HG02610 (cell line): ENCODE measurements at regions not wholly inside any gene's neighbourhood (a gene's known extent, or its start where the extent isn't known, plus 50 kb on each side); places are given as distances from the start of the nearest gene placed in this dataset.
A peak's percentile ranks its signal among the peaks of the same experiment; 100 is the strongest.
"Not testable (repeated sequence)": the region's sequence is repeated elsewhere in the genome, so short reads cannot be mapped to it uniquely, and the experiment has no call there.

ENCODE experiments used
- ATAC-seq: cut with Tn5 transposase; IDR thresholded peaks from one replicate; pipeline ENCODE4 v1.9.1; 2021; ENCODE audit warnings: mild to moderate bottlenecking, moderate library complexity; ENCODE audit not compliant: unreplicated experiment

DNA sequence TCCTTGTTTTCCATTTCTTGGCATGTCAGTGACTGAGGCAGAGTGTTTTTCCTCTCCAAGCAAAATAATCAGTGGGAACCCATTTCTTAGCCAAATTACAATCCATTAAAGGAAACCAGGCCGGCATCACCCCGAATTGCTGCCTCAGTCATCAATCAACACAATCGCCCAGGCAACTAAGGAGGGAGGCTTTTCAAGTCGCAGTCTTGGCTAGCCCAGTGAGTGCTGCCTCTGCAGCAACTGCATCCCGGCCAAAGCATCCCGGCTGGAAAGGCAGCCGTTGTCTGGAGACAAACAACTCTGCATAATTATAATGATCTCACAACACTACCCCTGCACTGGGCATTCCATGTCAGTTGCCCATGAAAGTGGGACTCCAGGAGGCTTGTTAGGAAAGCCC, 213.5 kb upstream of the PRICKLE2 start:
- no peak for ATAC-seq

DNA sequence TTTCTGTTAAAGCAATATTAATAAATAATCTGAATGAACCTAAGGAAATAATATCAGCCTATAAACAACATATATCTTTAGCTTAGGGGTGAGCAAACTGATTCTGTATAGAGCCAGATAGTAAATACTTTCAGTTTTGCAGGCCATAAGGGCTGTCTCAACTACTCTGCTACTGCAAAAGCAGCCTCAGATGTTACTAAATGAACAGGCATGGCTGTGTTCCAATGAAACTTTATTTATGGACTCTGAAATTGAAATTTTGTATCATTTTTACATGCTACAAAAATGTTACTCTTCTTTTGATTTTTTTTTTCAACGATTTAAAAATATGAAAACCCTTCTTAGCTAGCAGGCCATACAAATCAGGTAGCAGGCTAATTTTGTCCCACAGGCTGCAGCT, 212.8 kb upstream of the PRICKLE2 start:
- no peak for ATAC-seq

DNA sequence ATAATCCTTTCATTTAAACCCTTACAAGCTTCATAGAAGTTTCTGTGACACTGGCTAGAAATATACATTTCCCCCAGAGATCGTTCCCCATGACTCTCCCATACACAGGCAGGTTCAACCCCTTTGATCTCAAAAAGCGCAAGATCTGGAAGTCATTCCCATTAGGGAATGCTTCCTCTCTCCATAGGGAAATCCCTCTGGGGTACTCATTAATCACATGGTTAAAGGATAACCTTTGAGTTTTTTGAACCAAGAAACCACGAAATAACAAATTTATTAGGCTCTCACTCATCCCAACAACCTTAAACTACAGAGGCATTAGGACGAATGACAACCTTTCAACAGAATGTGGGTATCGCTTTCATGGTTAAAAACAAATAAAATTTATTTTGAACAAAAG, 211.9 kb upstream of the PRICKLE2 start:
- ATAC-seq, result no peak

DNA sequence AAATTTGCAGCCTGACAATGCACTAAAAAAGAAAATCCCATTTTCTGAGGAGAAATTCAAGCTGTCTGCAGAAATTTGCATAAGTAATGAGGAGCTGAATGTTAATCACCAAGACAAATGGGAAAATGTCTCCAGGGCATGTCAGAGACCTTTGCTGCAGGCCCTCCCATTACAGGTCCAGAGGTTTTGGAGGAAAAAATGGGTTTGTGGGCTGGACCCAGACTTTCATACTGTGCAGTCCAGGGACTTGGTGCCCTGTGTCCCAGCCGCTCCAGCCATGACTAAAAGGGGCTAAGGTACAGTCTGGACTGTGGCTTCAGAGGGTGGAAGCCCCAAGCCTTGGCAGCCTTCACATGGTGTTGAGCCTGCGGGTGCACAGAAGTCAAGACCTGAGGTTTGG, 209.8 kb upstream of the PRICKLE2 start:
- ATAC-seq, result not testable (repeated sequence)

DNA sequence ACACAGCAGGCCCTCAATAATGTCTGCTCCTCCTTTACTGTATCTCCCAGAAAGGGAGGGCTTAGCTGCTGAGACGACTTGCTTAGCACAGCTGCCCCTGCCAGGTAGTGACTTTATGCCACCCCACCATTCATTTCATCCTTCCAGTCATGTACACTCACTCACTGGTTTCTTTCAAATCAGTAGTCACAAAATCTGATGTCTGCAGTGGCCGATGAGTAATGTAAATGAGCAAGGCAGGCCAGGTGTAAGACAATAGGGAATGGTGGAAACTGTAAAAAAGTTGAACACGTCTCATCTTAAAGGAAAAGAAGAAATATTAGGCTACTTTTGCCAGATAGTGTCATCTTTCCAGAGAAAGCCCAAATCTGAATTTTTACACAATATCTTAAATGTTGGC, 207.6 kb upstream of the PRICKLE2 start:
- no peak for ATAC-seq

DNA sequence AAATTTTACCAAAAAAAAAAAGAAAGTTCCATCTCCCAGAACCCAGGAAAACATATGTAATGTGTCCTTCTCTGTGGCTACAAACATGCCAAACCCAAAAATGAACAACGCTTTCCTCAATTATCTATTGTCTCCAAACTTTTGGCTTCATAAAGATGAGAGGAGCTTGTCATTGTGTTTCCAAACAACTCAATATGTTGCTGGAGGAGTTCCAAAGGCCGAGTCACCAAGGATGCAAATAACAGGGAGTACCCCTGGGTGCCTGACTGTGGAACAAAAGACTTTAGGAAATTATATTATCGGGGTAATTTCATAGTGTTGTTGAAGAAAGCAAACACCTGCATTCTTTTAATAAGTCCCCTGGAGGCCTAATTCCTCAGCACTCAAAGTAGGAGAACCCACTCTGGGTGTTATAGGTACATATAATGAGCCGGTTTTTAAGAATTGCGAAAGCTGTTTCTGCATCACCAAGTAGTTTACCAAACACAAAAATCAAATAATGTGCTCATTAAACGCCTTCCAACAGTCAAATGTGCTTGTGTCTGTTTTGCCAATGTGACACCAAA, 206.3 kb upstream of the PRICKLE2 start:
- ATAC-seq, result no peak

DNA sequence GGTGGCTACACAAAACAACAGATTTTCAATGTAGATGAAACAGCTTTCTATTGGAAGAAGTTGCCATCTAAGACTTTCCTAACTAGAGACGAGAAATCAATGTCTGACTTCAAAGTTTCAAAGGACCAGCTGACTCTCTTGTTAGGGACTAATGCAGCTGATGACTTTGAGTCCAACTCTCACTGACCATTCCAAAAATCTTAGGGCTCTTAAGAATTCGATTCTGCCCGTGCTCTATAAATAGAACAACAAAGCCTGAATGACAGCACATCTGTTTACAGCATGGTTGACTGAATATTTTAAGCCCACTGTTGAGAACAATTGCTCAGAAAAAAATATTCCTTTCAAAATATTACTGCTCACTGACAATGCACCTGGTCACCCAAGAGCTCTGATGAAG, 202.4 kb upstream of the PRICKLE2 start:
- ATAC-seq, result no peak

DNA sequence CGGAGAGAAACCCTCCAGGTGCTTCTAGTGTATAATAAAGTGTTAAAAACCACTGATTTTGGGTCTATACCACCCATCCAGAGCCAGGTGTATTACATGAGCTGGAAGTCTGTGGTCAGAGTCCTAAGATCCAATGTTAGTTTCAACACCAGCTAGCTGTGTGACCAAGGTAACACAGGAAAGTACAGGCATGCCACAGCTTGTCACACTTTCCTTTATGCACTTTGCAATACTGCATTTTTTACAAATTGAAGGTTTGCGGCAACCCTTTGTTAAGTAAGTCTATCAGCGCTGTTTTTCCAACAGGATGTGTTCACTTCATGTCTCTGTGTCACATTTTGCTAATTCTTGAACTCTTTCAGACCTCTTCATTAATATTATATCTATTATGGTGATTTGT, 201.3 kb upstream of the PRICKLE2 start:
- ATAC-seq, result no peak

DNA sequence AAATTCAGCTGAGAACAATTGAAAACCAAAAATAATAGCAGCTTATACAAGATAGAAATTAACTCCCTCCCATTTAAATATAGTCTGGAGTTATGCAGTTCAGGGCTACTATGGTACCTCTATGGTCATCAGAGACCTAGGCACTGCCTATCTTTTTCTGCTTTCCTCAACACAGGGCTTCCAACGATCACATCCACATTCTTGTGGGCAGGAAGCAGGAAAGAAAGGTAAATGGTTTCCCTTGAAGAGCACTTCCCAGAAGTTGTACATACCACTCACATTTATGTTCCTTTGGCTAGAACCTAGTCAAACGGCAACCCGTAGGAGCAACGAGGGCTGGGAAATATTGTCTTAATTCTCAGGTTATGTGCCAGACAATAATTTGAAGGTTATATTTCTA, 197.7 kb upstream of the PRICKLE2 start:
- no peak for ATAC-seq

DNA sequence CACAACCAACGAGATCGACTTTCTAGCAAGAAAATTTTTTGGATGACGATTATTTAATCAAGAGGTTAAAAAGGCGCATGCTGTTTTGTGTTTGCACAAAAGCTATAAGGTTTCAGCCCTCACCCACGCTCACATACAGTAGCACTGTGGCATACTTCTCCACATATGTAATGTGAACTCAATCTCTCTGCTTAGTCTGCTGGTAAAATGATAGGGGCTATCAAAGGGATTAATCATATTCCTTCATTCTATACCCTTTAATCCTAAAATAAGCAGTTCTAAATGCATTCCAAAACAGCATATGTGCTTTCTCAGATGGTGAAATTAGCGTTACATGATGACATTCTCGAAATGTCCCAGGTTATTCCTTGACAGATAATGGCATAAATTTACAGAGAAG, 196.9 kb upstream of the PRICKLE2 start:
- no peak for ATAC-seq

DNA sequence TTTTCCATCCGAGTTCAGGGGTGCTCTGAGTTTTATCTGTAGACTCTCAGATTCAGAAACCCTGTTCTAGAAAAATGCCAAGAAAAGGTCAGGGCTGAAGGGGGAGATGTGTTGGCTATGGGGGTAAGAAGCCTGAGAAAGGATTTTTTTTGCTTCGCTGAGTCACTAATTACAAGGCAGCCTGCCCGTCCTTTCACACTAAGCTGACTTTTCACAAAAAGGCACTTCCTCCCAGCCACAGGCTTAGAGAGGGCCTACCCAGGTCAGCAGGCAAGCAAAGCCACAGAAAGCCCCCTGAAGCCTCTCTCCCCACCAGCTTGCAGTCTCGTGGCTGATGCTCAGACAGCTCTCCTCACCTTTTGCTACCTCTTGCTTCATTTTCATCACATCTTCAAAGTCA, 192.6 kb upstream of the PRICKLE2 start:
- peak; percentile 64 for ATAC-seq

DNA sequence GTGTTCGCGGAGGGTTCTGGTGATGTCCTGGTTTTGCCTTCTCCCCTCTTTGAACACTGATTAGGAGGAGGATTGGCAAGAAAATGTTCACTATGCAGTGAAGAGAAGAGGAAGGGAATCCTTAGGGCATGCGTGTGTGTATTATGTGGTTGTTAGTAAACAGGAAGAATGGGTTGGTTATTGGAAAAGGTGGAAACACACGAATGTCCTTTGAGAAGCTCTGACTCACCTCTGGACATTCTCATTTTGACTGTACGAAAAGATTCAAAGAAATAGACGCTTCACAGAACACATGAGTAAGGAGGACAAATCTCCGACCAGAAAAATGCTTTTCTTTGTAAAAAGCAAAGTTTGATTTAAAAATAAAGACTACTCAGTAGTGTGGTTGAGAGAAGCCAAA, 188.8 kb upstream of the PRICKLE2 start:
- no peak for ATAC-seq

DNA sequence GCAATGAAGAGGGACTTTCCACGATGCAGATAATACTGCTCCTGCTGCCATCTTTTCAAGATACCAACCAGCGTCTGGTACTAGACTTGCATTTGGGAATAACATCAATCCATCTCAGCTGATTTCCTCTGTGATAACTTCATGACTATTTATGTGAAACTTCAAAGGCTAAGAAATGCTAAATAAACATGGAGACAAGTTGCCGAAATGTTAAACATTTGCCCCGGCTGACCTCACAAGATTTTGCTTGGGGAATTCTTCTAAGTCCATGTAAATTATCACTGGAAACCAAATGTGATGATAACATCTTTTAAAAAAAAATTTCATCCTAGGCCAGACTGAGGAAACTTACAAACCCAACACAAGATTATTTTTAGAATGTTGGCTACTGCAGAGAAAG, 185.8 kb upstream of the PRICKLE2 start:
- no peak for ATAC-seq

DNA sequence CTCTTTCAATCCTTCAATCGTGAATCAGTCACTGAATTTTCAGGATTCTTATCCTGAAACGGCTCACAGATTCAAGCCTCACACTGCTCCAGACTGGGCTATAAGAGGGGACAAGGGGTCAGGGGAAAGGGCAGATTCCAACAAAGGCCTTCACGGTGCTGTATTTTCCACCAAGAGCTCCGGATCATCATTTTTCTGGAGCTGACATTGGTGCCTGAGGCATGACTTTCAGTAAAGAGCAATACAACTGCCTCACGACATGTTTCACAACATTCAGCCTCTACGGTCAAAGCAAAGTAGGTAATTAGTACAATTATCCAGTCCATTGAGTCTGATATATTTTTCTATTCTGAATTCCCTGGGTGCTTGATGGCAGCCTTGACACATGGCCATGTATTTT, 185.0 kb upstream of the PRICKLE2 start:
- no peak for ATAC-seq

DNA sequence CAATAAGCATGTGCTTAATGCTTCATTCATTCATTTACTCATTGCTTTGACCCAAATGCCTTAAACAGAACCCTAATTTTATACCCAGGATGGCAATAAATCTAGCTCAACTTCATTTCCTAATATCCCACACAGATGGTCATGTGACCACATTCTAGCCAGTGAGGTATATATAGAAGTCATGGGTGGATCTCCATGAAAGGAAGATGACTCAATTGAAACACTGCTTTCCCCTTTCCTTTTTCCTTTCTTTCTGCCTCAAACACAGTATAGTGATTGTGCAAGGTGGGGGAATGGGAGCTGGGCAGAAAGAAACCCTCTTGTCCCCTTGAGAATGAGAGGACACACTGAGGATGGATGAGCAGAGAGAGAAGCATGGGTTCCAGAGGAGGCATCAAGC, 183.5 kb upstream of the PRICKLE2 start:
- no peak for ATAC-seq

DNA sequence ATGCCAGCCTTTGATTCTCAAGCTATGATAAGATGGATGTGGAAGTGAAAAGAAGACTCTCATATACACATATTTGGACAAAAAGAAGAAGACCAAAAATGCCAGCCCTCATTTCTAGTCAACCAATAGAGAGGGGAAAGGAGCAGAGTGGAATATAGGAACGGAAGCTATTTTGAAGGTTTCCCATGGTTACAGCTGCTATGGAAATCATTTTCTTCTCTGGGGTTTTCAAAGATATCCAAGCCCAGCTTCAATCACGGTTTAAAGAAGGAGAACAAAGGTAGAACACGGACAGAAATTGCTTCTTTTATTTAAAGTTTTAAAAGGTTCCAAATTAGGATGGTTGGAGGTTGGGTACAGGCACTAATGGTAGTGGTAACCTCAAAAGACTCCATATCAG, 181.0 kb upstream of the PRICKLE2 start:
- no peak for ATAC-seq

DNA sequence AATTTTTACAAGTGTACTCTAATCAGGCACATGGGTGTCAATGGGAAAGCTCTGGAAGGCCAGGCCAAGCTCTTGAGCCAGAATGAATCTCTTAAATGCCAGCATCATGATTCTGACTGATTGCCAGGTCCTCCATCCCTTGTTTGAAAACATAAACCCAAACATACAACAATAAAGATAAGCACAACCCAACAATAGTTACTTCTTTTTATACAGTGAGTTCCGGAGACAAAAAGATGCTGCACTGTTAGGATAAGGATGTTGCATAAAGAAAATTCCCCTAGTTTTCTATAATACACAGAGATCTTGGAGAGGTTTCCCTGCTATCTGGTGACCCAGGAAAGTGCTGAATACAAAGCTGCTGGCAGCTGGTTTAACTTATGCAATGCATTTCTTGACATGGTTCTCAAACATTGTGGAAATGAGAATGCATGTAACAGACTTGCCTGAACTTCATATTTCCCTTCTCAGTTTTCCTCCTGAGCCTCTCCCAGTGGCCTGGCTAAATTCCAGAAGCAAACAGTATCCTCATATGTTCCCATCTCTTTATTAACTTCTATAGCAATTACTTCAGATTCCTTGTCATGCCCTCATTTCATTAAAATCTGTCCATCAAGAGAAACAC, 180.1 kb upstream of the PRICKLE2 start:
- no peak for ATAC-seq

DNA sequence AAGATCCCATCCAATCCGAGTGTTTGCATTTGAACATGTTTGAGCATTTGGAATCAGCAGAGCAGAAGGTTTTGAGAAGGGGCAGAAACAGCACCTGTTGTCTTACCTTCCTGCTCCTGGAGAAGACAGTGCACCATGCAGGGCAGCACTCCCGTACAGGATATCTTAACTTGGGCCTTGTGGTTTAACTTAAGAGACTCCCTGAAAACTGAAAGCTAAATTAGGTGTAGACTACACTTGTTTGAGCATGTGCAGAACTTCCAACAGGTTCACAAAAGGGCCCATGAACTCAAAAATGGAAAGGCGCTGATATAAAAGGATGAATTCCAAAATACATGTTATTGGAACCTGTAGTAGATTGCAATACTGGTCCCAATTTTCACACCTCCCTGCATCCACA, 175.4 kb upstream of the PRICKLE2 start:
- no peak for ATAC-seq

DNA sequence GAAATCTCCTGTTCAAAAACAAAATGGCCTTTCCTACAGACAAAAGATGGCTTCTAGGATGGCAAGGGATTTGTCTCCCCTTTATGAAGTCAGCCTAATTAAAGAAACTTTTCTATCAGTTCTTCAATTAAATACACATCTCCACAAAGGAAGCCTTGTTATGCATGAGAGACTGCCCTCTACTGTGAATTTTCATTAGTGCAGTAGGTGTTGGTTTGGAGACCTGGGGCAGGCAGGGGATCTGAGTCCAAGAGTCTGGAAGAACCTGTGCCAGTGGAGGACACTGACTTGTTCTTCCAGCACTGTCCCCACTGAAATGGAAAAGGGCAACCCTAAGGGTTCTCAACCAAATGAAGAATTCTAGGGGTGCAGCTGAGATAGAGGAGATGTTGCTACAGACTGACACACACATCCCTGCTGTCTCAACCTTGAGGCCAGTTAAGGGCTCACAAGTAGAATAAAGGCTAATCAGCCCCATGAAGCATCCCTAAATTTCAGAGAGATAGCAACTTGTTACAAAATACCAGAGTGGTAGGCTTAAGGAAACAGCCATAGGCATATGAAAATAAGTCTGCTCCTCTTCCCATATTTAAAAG, 174.0 kb upstream of the PRICKLE2 start:
- ATAC-seq, result peak; percentile 58

DNA sequence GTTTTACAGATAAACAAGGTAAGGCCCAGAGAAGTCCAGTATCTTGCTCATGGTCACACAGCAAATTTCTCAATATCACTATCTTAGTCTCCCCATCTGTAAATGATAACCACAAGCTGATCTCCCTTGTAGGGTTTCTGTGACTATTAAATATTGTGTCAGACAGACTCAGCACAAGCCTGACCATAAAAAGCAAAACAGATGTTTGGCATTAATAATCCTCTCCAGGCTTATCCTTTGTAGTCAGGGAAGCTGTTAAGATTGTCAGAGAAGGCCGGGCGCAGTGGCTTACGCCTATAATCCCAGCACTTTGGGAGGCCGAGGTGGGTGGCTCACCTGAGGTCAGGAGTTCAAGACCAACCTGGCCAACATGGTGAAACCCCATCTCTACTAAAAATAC, 173.2 kb upstream of the PRICKLE2 start:
- ATAC-seq, result no peak

DNA sequence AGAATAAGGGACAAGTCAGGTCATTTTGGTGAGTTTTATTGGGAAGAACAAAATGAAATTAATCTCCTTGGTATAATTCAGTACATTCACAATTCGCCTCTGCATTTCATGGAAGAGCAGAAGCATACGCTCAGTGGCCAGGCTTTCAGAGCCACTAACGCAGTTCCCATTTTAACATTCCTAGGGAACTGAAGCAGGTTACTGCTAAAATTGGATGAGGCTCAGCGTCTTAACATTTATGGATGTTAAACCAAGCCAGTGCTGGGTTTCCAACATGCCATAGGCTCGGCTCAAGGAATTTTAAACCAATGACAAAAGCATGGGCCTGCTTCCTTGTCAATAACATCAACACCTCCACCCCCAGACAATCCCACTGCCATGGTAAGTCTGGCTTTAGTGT, 172.7 kb upstream of the PRICKLE2 start:
- ATAC-seq, result no peak

DNA sequence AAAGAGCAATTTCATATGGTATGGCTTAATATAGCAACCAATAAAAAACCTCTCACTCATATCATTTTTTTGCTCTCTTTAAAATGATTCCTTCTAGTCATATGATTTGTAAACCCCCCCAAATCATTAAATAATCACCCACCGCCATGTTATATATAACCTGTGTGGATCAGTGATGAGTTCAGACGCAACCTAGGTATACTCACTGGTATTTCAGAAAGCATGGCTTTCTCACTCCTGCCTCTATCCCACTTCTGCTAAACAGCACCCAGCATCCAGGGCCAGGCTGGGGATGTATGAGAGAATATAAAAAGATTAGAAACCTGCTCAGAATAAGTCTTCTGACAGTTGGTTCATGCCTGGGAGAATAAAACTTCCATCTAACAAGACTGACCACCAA, 172.3 kb upstream of the PRICKLE2 start:
- ATAC-seq, result no peak

DNA sequence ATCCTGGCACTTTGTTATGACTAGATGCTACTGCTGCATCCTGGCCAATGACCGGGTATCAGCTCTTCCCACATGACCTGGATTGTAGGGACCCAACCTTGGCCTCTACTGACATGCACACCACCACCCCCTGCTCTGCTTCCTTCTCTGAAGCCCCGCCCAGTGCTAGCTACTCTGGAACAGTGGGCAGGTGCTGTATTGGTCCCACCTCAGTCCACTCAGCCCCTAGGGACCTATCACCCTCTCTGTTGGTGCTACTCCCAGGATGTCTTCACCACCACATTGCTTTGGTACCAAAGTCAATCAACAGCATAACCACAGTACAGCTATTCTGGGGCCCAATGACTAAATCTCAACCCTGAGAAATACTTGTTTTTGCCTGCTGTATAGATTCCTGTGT, 170.2 kb upstream of the PRICKLE2 start:
- peak; percentile 55 for ATAC-seq
